ENCODE measurements at regions not wholly inside any gene's neighbourhood (a gene's known extent, or its start where the extent isn't known, plus 50 kb on each side); places are given as distances from the start of the nearest gene placed in this dataset.
"Not testable (repeated sequence)": the region's sequence is repeated elsewhere in the genome, so short reads cannot be mapped to it uniquely, and the experiment has no call there.

DNA sequence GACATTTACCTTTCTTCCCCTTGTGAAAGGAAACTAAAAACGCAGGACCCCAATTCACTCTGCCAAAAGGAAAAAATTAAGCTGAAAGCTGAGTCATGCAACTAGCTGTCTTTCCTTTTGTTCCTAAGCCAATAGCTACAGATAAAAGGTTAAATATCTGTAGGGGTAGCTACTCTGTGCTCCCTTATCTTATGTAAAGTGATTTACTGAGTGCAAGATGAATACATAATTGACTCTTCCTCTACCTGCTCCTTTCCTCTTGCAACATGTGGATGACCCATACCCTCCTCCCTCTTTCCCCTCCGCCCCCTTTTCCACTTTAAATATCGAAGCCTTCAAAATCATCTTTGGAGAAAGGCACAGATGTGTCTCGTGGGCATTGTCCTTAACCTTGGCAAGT lies 68.0 kb upstream of the ZNF157 start:
- Mint-ChIP-seq H3K9me3 (no peaks in the 10 kb centered on the region), H3K27me3 (no peaks in the 10 kb centered on the region), H3K4me3 (no peak overlapping the region), H3K27ac (no peak overlapping the region), H3K4me1 (no peaks in the 10 kb centered on the region), H3K36me3 (ENCODE audit: low read depth) (no peaks in the 10 kb centered on the region)
- ChIA-PET POLR2A (no interaction called here), CTCF (interaction anchor here (0.7 kb wide), 1 partner anchor 45 kb away, joined by 3 read pairs; no protein-coding TSS in a partner anchor)
- DNase-seq = no peak

DNA sequence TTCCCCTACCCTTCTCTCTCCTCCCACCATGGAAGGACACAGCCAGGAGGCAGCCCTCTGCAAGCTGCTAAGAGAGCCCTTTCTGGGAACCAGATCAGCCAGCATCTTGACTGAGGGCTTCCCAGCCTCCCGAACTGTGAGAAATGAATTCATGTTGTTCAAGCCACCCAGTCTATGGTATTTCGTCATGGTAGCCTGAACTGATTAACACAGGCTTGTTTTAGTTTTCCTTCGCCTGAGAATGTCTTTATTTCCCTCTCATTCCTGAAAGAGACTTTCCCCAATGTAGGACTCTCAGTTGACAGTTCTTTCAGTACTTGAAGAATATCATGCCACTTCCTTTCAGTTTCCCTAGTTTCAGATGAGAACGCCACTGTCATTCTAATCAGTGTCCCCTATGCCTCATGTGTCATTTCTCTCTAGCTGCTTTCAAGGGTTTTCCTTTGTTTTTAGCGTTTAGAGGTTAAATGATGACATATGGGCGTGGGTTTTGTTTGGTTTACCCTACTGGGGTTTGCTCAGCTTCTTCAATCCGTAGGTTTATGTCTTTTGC lies 63.8 kb upstream of the ZNF157 start:
- POLR2A ChIA-PET, H3K4me1 Mint-ChIP-seq: not testable (repeated sequence)

GRCh38 chrX:47311932-47312774 lies 58.2 kb upstream of the ZNF157 start:
- DNase-seq = peak; percentile 39
- CTCF ChIA-PET = interaction anchor here (0.6 to 1.7 kb wide), 11 partner anchors 9 to 551 kb away, joined by 3 to 8 read pairs (median 4); no protein-coding TSS in a partner anchor
- H3K27me3 Mint-ChIP-seq = no peaks in the 10 kb centered on the region
- no peaks in the 10 kb centered on the region for H3K9me3 Mint-ChIP-seq
- H3K36me3 Mint-ChIP-seq (ENCODE audit: low read depth) = no peaks in the 10 kb centered on the region
- POLR2A ChIA-PET = no interaction called here
- no peak overlapping the region for H3K4me3 Mint-ChIP-seq
- no peaks in the 10 kb centered on the region for H3K4me1 Mint-ChIP-seq
- no peak overlapping the region for H3K27ac Mint-ChIP-seq

More for the DNA sequence above, 63.8 kb upstream of the ZNF157 start:
- DNase-seq; CTCF ChIA-PET; H3K9me3 Mint-ChIP-seq; H3K27ac Mint-ChIP-seq; H3K27me3 Mint-ChIP-seq; H3K4me3 Mint-ChIP-seq; H3K36me3 Mint-ChIP-seq (ENCODE audit: low read depth): not testable (repeated sequence)

- Mint-ChIP-seq H3K4me3 (no peak overlapping the region), H3K27me3 (no peaks in the 10 kb centered on the region), H3K9me3 (no peaks in the 10 kb centered on the region), H3K27ac (no peak overlapping the region), H3K36me3 (ENCODE audit: low read depth) (no peaks in the 10 kb centered on the region), H3K4me1 (no peaks in the 10 kb centered on the region)
- ChIA-PET POLR2A (no interaction called here), CTCF (interaction anchor here (1.0 to 1.7 kb wide), 3 partner anchors 10 to 32 kb away, joined by 3 to 6 read pairs (median 4); no protein-coding TSS in a partner anchor)
- no peak for DNase-seq
Observed at GRCh38 chrX:47313056-47313455, 57.3 kb upstream of the ZNF157 start.

GRCh38 chrX:47316276-47317025 lies 53.9 kb upstream of the ZNF157 start:
- ChIA-PET CTCF (no interaction called here), POLR2A (no interaction called here)
- H3K4me1 Mint-ChIP-seq = no peaks in the 10 kb centered on the region
- no peaks in the 10 kb centered on the region for H3K36me3 Mint-ChIP-seq (ENCODE audit: low read depth)
- no peak for DNase-seq
- no peaks in the 10 kb centered on the region for H3K9me3 Mint-ChIP-seq
- H3K4me3 Mint-ChIP-seq = no peak overlapping the region
- no peaks in the 10 kb centered on the region for H3K27me3 Mint-ChIP-seq
- no peak overlapping the region for H3K27ac Mint-ChIP-seq

Measured in activated CD4-positive, alpha-beta T cell treated with anti-CD3 and anti-CD28 coated beads, Interleukin-2, amount 10 ng/mL, durations not matched to agents 7 days and 5 days (primary cell).